Aorta (tissue), 5 donors: ENCODE measurements at regions not wholly inside any gene's neighbourhood (a gene's known extent, or its start where the extent isn't known, plus 50 kb on each side); places are given as distances from the start of the nearest gene placed in this dataset.

Experiments
- ATAC-seq: fragments of 200-7000 bp; cut with Tn5 transposase; one replicate; pipeline ENCODE4 v1.9.1; 2022; ENCODE audit warnings: moderate library complexity; ENCODE audit not compliant: low FRiP score
- DNase-seq, 2 donors: peaks; one replicate each; pipeline ENCODE4 v3.0.0-alpha.2; 2020
- H3K27ac ChIP-seq, 2 donors: one replicate each; pipeline ENCODE4 v1.5.1; 2013; ENCODE audit warnings: low read length in 2 of 2, mild to moderate bottlenecking in 2 of 2, moderate library complexity in 2 of 2, control low read depth in 1 of 2, inconsistent platforms in 1 of 2, low read depth in 1 of 2
- H3K27me3 ChIP-seq, 2 donors: one replicate each; pipeline ENCODE4 v1.6.1; 2013; ENCODE audit warnings: control low read depth in 1 of 2, low read length in 1 of 2, mild to moderate bottlenecking in 1 of 2, moderate library complexity in 1 of 2; ENCODE audit not compliant: insufficient read depth in 2 of 2, control insufficient read depth in 1 of 2
- H3K36me3 ChIP-seq, 2 donors: one replicate each; pipeline ENCODE4 v1.6.1; 2013; ENCODE audit warnings: control low read depth in 1 of 2, low read length in 1 of 2, mild to moderate bottlenecking in 1 of 2; ENCODE audit not compliant: insufficient read depth in 2 of 2, control insufficient read depth in 1 of 2
- H3K4me1 ChIP-seq, 2 donors: one replicate each; pipeline ENCODE4 v1.6.1; 2013; ENCODE audit warnings: low read length in 2 of 2, control low read depth in 1 of 2, mild to moderate bottlenecking in 1 of 2, moderate library complexity in 1 of 2; ENCODE audit not compliant: insufficient read depth in 2 of 2, control insufficient read depth in 1 of 2
- H3K4me3 ChIP-seq, 2 donors: one replicate each; pipeline ENCODE4 v1.5.1; 2013; ENCODE audit warnings: low read length in 2 of 2, control low read depth in 1 of 2, mild to moderate bottlenecking in 1 of 2
- H3K9me3 ChIP-seq: one replicate; pipeline ENCODE4 v1.6.1; 2013; ENCODE audit warnings: mild to moderate bottlenecking, low read length; ENCODE audit not compliant: control insufficient read depth
- WGBS, 2 donors: extraction: QIAGEN DNeasy Blood & Tissue Kit; methylation state at CpG; one replicate each; pipeline ENCODE4 v1.1.7; 2013; 5-methylcytosine and 5-hydroxymethylcytosine counted together
- intact Hi-C, 2 donors: fragments of 100-400 bp; cut with DNase I; formaldehyde crosslinking; loops; one replicate each; pipeline versions ENCODE4 v1.14.2 to v1.15.0; 2022
- donor health status: healthy with polysubstance abuse.
- donor health status: Bipolar disorder and iron deficiency.
- donor health status: DM: no; HTN: no; CAD: no.
- donor health status: DM: no; HTN: no; CAD: no.
- donor health status: DM: yes; HTN: yes; CAD: no.

DNA sequence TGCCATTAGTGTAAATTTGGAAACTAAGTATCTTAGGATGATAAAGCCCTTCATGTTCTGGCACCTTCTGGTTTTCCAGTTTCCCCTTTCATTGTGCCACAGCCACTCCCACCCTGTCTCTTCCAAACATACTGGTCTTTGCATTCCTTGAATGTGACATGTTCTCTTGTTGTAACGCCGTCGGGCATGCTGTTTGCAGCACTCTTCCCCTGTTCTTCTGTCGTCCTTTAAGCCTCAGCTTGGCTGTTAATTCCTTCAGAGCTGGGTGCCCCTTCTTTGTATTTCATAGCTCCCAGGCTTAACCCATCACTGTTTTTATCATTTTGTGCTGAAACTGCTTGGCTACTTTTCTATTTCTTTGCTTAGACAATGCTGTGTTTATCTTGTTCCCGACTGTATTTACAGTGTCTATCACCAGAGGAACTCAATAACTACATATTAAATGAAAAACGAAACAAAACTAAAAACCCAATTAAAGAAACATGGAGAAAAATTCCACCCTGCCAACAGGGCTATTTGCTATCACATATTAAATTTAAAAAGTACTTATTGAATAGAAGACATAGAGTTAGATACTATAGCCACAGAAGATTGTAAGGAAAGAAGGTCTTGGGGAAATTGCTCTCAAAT lies 95.4 kb upstream of the KCNAB1 start:
- 2 to 3% methylated on average over 6 of the region's 6 CpGs for WGBS, 2 donors
- ATAC-seq (no peak), DNase-seq (no peak)
- Histone ChIP-seq H3K4me1 (no peaks in the 10 kb centered on the region), H3K27me3 (no peaks in the 10 kb centered on the region), H3K4me3 (no peak overlapping the region), H3K36me3 (no peaks in the 10 kb centered on the region), H3K9me3 (no peaks in the 10 kb centered on the region), H3K27ac (no peak overlapping the region)
- intact Hi-C loops, result no loop called here

DNA sequence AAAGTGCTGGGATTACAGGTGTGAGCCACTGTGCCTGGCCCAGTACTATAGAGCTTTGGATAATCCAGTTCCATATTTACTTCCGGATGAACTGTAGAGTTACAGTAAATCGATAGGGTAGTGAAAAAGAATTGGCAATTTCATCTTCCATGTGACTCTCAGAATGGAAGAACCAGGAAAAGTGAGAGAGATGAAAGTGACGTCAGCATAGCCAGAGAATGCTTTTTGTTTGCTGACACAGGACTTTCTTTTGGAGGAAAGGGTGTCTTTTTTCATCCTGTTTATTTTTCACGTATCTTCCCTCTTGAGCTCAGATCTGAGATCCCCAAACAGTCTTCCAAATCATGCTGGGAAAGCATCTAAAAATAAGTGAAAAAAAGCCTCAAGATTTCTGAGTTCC lies 91.2 kb upstream of the KCNAB1 start:
- no peaks in the 10 kb centered on the region for H3K27me3 ChIP-seq
- no peak overlapping the region for H3K4me3 ChIP-seq
- WGBS, 2 donors, result 84 to 85% methylated on average over 4 of the region's 4 CpGs
- no peak for DNase-seq
- no peak for ATAC-seq
- intact Hi-C loops, result no loop called here
- H3K27ac ChIP-seq, result no peak overlapping the region
- H3K4me1 ChIP-seq, result no peaks in the 10 kb centered on the region
- no peaks in the 10 kb centered on the region for H3K9me3 ChIP-seq
- H3K36me3 ChIP-seq, result no peaks in the 10 kb centered on the region

DNA sequence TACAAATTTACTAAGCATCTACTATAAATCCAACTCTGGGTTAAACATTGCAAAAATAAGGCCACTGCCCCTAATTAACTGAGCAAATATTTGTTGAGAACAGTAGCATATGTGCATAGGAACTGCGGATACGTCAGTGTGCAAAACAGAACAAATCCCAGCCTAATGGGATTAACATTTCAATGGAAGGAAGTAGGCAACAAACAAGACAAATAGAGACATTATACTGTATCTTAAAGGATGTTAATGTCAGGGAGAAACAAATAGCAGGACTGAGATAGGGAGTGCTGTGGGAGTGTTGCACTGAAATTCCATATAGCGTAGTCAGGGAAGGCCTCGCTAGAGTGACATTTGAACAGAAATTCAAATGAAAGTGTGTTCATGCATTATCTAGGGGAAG lies 89.7 kb upstream of the KCNAB1 start:
- H3K4me1 ChIP-seq, result no peaks in the 10 kb centered on the region

DNA sequence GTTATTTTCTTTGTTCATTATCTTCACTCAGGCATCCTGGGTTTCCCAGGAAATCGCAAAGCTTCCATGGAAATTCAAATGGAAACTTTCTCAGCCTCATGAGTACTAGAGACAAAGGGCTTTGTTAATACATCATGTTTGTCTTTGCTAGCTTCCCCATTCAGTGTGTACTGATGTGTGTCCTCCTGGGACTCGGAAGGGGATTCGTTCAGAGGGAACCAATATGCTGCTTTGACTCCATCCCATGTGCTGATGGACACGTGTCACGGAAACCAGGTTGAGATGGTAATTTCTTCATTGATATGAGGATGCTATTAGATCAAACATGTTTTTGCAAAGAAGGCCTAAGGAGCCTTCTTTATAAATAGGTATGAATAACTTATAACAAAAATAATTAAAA lies 87.0 kb upstream of the KCNAB1 start:
- H3K4me3 ChIP-seq, result no peak overlapping the region
- no peaks in the 10 kb centered on the region for H3K36me3 ChIP-seq
- WGBS, 2 donors, result 78 to 88% methylated on average over 5 of the region's 5 CpGs
- DNase-seq (no peak), ATAC-seq (no peak)
- intact Hi-C loops, result no loop called here
- H3K9me3 ChIP-seq, result no peaks in the 10 kb centered on the region
- H3K4me1 ChIP-seq, result peaks cover 0 to 1% of the 10 kb centered on the region in 2 donors
- H3K27me3 ChIP-seq, result no peaks in the 10 kb centered on the region
- no peak overlapping the region for H3K27ac ChIP-seq

More for the DNA sequence above, 89.7 kb upstream of the KCNAB1 start:
- no peaks in the 10 kb centered on the region for H3K9me3 ChIP-seq
- WGBS, 2 donors, result 98% methylated on average over 4 of the region's 4 CpGs
- ATAC-seq, result no peak
- no peak overlapping the region for H3K27ac ChIP-seq
- no peak overlapping the region for H3K4me3 ChIP-seq
- intact Hi-C loops, result no loop called here
- no peaks in the 10 kb centered on the region for H3K27me3 ChIP-seq
- no peak for DNase-seq
- H3K36me3 ChIP-seq, result no peaks in the 10 kb centered on the region

DNA sequence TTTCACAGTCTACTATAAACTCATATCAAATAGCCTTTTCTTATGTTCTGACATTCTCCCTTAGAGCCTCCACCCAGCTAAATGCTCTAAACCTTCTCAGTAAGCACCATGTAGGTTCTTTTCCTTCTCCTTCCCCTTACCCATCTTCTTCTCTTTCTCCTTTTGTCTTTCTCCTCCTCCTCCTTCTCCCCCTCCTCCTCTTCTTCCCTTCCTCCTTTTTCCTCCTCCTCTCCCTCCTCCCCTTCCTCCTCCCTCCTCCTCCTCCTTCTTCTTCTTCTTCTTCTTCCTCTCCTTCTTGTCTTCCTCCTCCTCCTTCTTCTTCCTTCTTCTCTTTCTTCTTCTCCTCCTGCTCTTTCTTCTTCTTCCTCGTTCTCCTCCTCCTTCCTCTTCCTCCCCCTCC lies 85.2 kb upstream of the KCNAB1 start:
- Histone ChIP-seq H3K36me3 (no peaks in the 10 kb centered on the region), H3K27me3 (no peaks in the 10 kb centered on the region), H3K4me1 (peaks cover 0 to 1% of the 10 kb centered on the region in 2 donors), H3K4me3 (no peak overlapping the region), H3K9me3 (no peaks in the 10 kb centered on the region), H3K27ac (no peak overlapping the region)
- DNase-seq (no peak), ATAC-seq (no peak)
- 83 to 92% methylated on average over 1 of the region's 1 CpG for WGBS, 2 donors
- intact Hi-C loops, result no loop called here

DNA sequence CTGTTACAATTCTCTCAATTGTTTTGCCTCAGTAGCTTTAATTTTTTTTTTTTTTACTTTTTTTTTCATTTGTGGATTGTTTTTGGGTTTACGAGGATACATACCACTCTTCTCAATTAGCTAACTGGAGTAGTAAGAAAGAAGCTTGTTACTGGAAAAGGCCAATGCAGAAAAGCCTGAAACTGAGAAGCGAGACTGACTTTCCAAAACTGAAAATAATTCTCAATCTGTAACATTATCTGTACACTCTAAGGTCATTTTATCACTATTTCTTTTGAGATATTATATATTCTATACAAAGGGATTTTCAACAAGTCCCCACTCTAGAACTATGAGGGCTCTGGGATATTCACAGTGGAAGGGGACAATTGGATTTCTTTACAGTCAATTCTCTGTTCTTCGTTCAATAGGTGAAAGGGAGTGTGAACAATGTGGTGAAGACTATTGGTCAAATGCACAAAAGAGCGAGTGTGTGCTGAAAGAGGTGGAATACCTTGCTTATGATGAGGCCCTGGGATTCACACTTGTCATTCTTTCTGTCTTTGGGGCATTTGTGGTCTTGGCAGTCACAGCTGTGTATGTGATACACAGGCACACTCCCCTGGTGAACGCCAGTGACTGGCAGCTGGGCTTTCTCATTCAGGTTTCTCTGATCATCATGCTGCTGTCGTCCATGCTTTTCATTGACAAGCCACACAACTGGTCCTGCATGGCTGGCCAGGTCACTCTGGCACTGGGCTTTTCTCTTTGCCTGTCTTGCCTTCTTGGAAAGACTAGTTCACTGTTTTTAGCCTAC lies 83.9 kb upstream of the KCNAB1 start:
- Histone ChIP-seq H3K4me3 (no peak overlapping the region), H3K27ac (no peak overlapping the region), H3K27me3 (no peaks in the 10 kb centered on the region), H3K4me1 (peaks cover 0 to 1% of the 10 kb centered on the region in 2 donors), H3K36me3 (no peaks in the 10 kb centered on the region), H3K9me3 (no peaks in the 10 kb centered on the region)
- ATAC-seq, result no peak
- WGBS, 2 donors, result 93 to 95% methylated on average over 6 of the region's 6 CpGs
- DNase-seq, result no peak
- intact Hi-C loops, result no loop called here

DNA sequence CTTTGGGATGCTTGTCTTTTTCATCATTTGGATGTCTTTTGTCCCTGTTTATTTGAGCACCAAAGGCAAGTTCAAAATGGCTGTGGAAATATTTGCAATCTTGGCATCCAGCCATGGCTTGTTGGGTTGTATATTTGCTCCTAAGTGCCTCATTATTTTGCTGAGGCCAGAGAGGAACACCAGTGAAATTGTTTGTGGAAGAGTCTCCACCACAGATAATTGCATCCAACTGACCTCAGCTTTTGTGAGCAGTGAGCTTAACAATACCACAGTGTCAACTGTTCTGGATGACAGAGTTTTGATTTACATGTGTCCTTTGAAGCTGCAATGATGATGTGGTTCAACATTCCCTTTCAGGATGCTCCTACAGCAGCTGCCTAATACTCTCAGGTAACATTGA lies 83.0 kb upstream of the KCNAB1 start:
- Histone ChIP-seq H3K4me3 (no peak overlapping the region), H3K4me1 (peaks cover 0 to 1% of the 10 kb centered on the region in 2 donors), H3K27ac (no peak overlapping the region), H3K36me3 (no peaks in the 10 kb centered on the region), H3K9me3 (no peaks in the 10 kb centered on the region), H3K27me3 (no peaks in the 10 kb centered on the region)
- DNase-seq (no peak), ATAC-seq (no peak)
- intact Hi-C loops, result no loop called here

DNA sequence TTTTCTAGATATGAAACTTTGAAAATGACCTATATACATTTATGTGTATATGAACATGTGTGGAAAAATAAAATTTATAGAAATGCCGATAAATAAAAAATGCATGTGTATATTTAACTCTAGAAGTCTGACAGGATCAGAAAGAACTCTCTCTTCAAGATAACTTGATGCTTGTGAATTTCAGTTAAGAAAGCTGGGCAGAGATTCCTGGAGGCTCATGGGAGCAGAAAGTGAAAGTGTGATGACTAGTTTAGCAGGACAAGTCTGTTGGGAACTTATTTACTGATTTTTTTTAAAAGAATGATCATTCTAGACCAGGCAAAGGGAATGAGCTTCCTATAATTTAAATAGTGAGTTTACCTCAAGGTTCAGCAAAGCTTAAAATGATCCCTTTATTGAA lies 81.5 kb upstream of the KCNAB1 start:
- Histone ChIP-seq H3K36me3 (no peaks in the 10 kb centered on the region), H3K4me3 (no peak overlapping the region), H3K9me3 (no peaks in the 10 kb centered on the region), H3K27me3 (no peaks in the 10 kb centered on the region), H3K27ac (no peak overlapping the region), H3K4me1 (peaks cover 0 to 1% of the 10 kb centered on the region in 2 donors)
- DNase-seq (no peak), ATAC-seq (no peak)
- intact Hi-C loops, result no loop called here
- 66 to 72% methylated on average over 1 of the region's 1 CpG for WGBS, 2 donors

DNA sequence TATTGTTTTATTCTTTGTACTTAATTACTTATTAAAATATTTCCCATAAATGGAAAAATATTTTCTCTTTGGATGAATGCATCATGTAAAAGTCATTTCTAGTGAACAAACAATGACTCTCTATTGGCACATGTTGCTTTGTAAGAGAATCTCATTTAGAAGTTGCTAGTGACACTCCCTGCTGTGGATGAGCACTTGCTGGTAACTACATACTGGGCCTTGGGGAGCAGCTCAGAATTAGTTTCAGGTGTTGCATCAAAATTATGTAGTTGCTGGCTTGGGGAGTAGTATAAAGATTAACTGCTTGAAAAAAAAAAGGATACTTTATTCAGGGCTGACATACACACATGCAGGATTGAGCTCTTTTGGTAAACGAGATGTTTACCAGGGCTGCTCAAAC lies 80.3 kb upstream of the KCNAB1 start:
- DNase-seq (no peak), ATAC-seq (no peak)
- H3K27ac ChIP-seq, result no peak overlapping the region
- WGBS, 2 donors, result 95 to 96% methylated on average over 1 of the region's 1 CpG
- intact Hi-C loops, result loop anchor here (5.0 to 10.0 kb wide), 4 partner anchors 465 to 1097 kb away; no protein-coding TSS in a partner anchor
- peaks cover 0 to 1% of the 10 kb centered on the region in 2 donors for H3K4me1 ChIP-seq
- H3K27me3 ChIP-seq, result no peaks in the 10 kb centered on the region
- H3K4me3 ChIP-seq, result no peak overlapping the region
- H3K9me3 ChIP-seq, result no peaks in the 10 kb centered on the region
- H3K36me3 ChIP-seq, result no peaks in the 10 kb centered on the region
